ENCODE measurements at regions not wholly inside any gene's neighbourhood (a gene's known extent, or its start where the extent isn't known, plus 50 kb on each side); places are given as distances from the start of the nearest gene placed in this dataset.

DNA sequence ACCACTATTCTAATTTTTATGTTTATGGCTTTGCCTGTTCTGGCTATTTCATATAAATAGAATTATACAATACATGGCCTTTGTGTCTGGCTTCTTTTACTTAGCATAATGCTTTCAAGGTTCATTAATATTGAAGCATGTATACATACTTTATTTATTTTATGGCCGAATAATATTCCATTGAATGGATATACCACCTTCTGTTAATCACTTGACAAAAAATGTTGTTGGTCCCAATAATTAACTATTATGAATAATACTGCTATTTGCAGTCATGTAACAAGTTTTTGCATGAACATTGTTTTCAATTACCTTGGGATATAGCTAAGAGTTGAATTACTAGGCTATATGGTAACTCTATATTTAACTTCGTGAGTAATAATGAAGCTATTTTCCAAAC, 767.5 kb downstream of the INHBA start:
- TF ChIP-seq, protein P1, sequence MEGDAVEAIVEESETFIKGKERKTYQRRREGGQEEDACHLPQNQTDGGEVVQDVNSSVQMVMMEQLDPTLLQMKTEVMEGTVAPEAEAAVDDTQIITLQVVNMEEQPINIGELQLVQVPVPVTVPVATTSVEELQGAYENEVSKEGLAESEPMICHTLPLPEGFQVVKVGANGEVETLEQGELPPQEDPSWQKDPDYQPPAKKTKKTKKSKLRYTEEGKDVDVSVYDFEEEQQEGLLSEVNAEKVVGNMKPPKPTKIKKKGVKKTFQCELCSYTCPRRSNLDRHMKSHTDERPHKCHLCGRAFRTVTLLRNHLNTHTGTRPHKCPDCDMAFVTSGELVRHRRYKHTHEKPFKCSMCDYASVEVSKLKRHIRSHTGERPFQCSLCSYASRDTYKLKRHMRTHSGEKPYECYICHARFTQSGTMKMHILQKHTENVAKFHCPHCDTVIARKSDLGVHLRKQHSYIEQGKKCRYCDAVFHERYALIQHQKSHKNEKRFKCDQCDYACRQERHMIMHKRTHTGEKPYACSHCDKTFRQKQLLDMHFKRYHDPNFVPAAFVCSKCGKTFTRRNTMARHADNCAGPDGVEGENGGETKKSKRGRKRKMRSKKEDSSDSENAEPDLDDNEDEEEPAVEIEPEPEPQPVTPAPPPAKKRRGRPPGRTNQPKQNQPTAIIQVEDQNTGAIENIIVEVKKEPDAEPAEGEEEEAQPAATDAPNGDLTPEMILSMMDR (IDR thresholded peaks at IDR 0.05), result no peak
- TF ChIP-seq POLR2A (IDR thresholded peaks at IDR 0.05), result no peak
- no peak for TF ChIP-seq EP300 (IDR thresholded peaks at IDR 0.05)

Data from sigmoid colon (tissue), 4 donors.